ENCODE measurements at regions not wholly inside any gene's neighbourhood (a gene's known extent, or its start where the extent isn't known, plus 50 kb on each side); places are given as distances from the start of the nearest gene placed in this dataset.
"Not testable (repeated sequence)": the region's sequence is repeated elsewhere in the genome, so short reads cannot be mapped to it uniquely, and the experiment has no call there.

- Histone ChIP-seq H3K4me3 (ENCODE audit: low read length) (no peak overlapping the region), H3K27ac (ENCODE audit: low read length) (no peak overlapping the region), H3K9me3 (ENCODE audit: low read length) (no peaks in the 10 kb centered on the region), H3K36me3 (ENCODE audit: insufficient read depth, low read length) (no peaks in the 10 kb centered on the region), H3K79me2 (replicated peaks; ENCODE audit: insufficient read depth, low read length) (no peaks in the 10 kb centered on the region), H3K4me2 (ENCODE audit: low read length) (no peak overlapping the region), H3K9ac (ENCODE audit: low read length) (no peak overlapping the region), H3K9me2 (ENCODE audit: insufficient read depth, low read length) (no peaks in the 10 kb centered on the region), H2AFZ (ENCODE audit: low read depth, low read length) (no peak overlapping the region), H3F3A (ENCODE audit: insufficient read depth, low read length, poor library complexity, severe bottlenecking) (no peaks in the 10 kb centered on the region), H3K27me3 (ENCODE audit: insufficient read depth, low read depth, low read length) (no peaks in the 10 kb centered on the region), H4K20me1 (ENCODE audit: insufficient read depth) (no peaks in the 10 kb centered on the region)
- TF ChIP-seq POLR2AphosphoS5 (IDR thresholded peaks at IDR 0.05), result no peak
- no peak for TF ChIP-seq EP300 (conservative IDR thresholded peaks at IDR 0.05; ENCODE audit: poor library complexity, severe bottlenecking)
- no peak for TF ChIP-seq SMC3 (conservative IDR thresholded peaks at IDR 0.05; ENCODE audit: poor library complexity)
- TF ChIP-seq CTCF (IDR thresholded peaks at IDR 0.05; ENCODE audit: poor library complexity, severe bottlenecking), result no peak
- no peak for TF ChIP-seq TAF1 (IDR thresholded peaks at IDR 0.05; ENCODE audit: low read depth)
- TF ChIP-seq RAD21 (conservative IDR thresholded peaks at IDR 0.05), result no peak
- no peak for TF ChIP-seq EZH2 (IDR thresholded peaks at IDR 0.05; ENCODE audit: borderline replicate concordance, insufficient read depth, low read length, poor library complexity, severe bottlenecking)
- TF ChIP-seq MXI1 (conservative IDR thresholded peaks at IDR 0.05; ENCODE audit: poor library complexity, severe bottlenecking), result no peak
- TF ChIP-seq REST (IDR thresholded peaks at IDR 0.05; ENCODE audit: borderline replicate concordance), result no peak
These were observed 186.5 kb downstream of the SPTSSA start for GRCh38 chr14:34275530-34275929.

- no peaks in the 10 kb centered on the region for H3K9me2 ChIP-seq (ENCODE audit: insufficient read depth, low read length)
- no peaks in the 10 kb centered on the region for H3K27me3 ChIP-seq (ENCODE audit: insufficient read depth, low read depth, low read length)
- no peaks in the 10 kb centered on the region for H3K9me3 ChIP-seq (ENCODE audit: low read length)
- H3K27ac ChIP-seq (ENCODE audit: low read length), result no peak overlapping the region
- no peak overlapping the region for H3K4me2 ChIP-seq (ENCODE audit: low read length)
- H2AFZ ChIP-seq (ENCODE audit: low read depth, low read length), result no peak overlapping the region
- no peaks in the 10 kb centered on the region for H3K79me2 ChIP-seq (replicated peaks; ENCODE audit: insufficient read depth, low read length)
- H3K4me3 ChIP-seq (ENCODE audit: low read length), result no peak overlapping the region
- H3F3A ChIP-seq (ENCODE audit: insufficient read depth, low read length, poor library complexity, severe bottlenecking), result no peaks in the 10 kb centered on the region
- H3K9ac ChIP-seq (ENCODE audit: low read length), result no peak overlapping the region
- H3K36me3 ChIP-seq (ENCODE audit: insufficient read depth, low read length), result no peaks in the 10 kb centered on the region
- H4K20me1 ChIP-seq (ENCODE audit: insufficient read depth), result no peaks in the 10 kb centered on the region
- TF ChIP-seq EP300 (conservative IDR thresholded peaks at IDR 0.05; ENCODE audit: poor library complexity, severe bottlenecking) (no peak), SMC3 (conservative IDR thresholded peaks at IDR 0.05; ENCODE audit: poor library complexity) (no peak), RAD21 (conservative IDR thresholded peaks at IDR 0.05) (no peak), MXI1 (conservative IDR thresholded peaks at IDR 0.05; ENCODE audit: poor library complexity, severe bottlenecking) (no peak), POLR2AphosphoS5 (IDR thresholded peaks at IDR 0.05) (no peak), CTCF (IDR thresholded peaks at IDR 0.05; ENCODE audit: poor library complexity, severe bottlenecking) (no peak), TAF1 (IDR thresholded peaks at IDR 0.05; ENCODE audit: low read depth) (no peak), REST (IDR thresholded peaks at IDR 0.05; ENCODE audit: borderline replicate concordance) (no peak), EZH2 (IDR thresholded peaks at IDR 0.05; ENCODE audit: borderline replicate concordance, insufficient read depth, low read length, poor library complexity, severe bottlenecking) (no peak)
These were observed 187.0 kb downstream of the SPTSSA start for GRCh38 chr14:34275078-34275477.

GRCh38 chr14:34273716-34274115, 188.3 kb downstream of the SPTSSA start:
- not testable (repeated sequence) for H3F3A ChIP-seq (ENCODE audit: insufficient read depth, low read length, poor library complexity, severe bottlenecking); H3K79me2 ChIP-seq (replicated peaks; ENCODE audit: insufficient read depth, low read length); H3K4me3 ChIP-seq (ENCODE audit: low read length); H3K9me3 ChIP-seq (ENCODE audit: low read length); H4K20me1 ChIP-seq (ENCODE audit: insufficient read depth); H3K36me3 ChIP-seq (ENCODE audit: insufficient read depth, low read length); H3K27ac ChIP-seq (ENCODE audit: low read length); H3K9me2 ChIP-seq (ENCODE audit: insufficient read depth, low read length); H2AFZ ChIP-seq (ENCODE audit: low read depth, low read length); H3K4me2 ChIP-seq (ENCODE audit: low read length); H3K27me3 ChIP-seq (ENCODE audit: insufficient read depth, low read depth, low read length); H3K9ac ChIP-seq (ENCODE audit: low read length)
